GM23338 (cell line): ENCODE measurements at regions not wholly inside any gene's neighbourhood (a gene's known extent, or its start where the extent isn't known, plus 50 kb on each side); places are given as distances from the start of the nearest gene placed in this dataset.

Source experiments
- ATAC-seq: fragments of 200-7000 bp; cut with Tn5 transposase; 3 replicates; pipeline ENCODE4 v1.9.1; 2020
- DNase-seq: peaks from one replicate; pipeline ENCODE4 v3.0.0-alpha.2; 2015; ENCODE audit warnings: low spot score
- H2AFZ ChIP-seq: fragments of 200-600 bp; sonication (generic); 2 replicates; pipeline ENCODE4 v1.8.0; 2016; ENCODE audit warnings: antibody characterized with exemption, mild to moderate bottlenecking, moderate library complexity
- H3F3A ChIP-seq: fragments of 200-600 bp; sonication (generic); replicated peaks from 2 replicates; pipeline ENCODE4 v1.8.0; 2017; ENCODE audit warnings: antibody characterized with exemption, mixed run types, low read depth
- H3K27ac ChIP-seq: fragments of 200-600 bp; sonication (generic); 2 replicates; pipeline ENCODE4 v1.6.1; 2016; ENCODE audit warnings: low read depth
- H3K27me3 ChIP-seq: fragments of 200-600 bp; sonication (generic); 2 replicates; pipeline ENCODE4 v1.8.0; 2016; ENCODE audit warnings: mild to moderate bottlenecking, mixed run types, moderate library complexity; ENCODE audit not compliant: insufficient read depth
- H3K36me3 ChIP-seq: fragments of 200-600 bp; sonication (generic); 2 replicates; pipeline ENCODE4 v1.8.0; 2016; ENCODE audit warnings: mild to moderate bottlenecking; ENCODE audit not compliant: insufficient read depth
- H3K4me1 ChIP-seq: fragments of 200-600 bp; sonication (generic); 2 replicates; pipeline ENCODE4 v1.8.0; 2016; ENCODE audit warnings: mild to moderate bottlenecking, moderate library complexity; ENCODE audit not compliant: insufficient read depth
- H3K4me2 ChIP-seq: fragments of 200-600 bp; sonication (generic); 2 replicates; pipeline ENCODE4 v1.7.1; 2017; ENCODE audit warnings: mixed run types
- H3K4me3 ChIP-seq: fragments of 200-600 bp; sonication (generic); 2 replicates; pipeline ENCODE4 v1.6.1; 2016; ENCODE audit warnings: mixed run types
- H3K79me2 ChIP-seq: fragments of 200-600 bp; sonication (generic); replicated peaks from 2 replicates; pipeline ENCODE4 v1.8.0; 2017; ENCODE audit warnings: mild to moderate bottlenecking; ENCODE audit not compliant: insufficient read depth
- H3K9me2 ChIP-seq: fragments of 200-600 bp; sonication (generic); 2 replicates; pipeline ENCODE4 v1.8.0; 2017; ENCODE audit not compliant: insufficient read depth
- H4K20me1 ChIP-seq: fragments of 200-600 bp; sonication (generic); replicated peaks from 2 replicates; pipeline ENCODE4 v1.8.0; 2017; ENCODE audit warnings: mild to moderate bottlenecking; ENCODE audit not compliant: insufficient read depth
- H3K27ac Mint-ChIP-seq: 2 replicates; pipeline ENCODE4 v1.8.0; 2020; ENCODE audit warnings: inconsistent platforms, mild to moderate bottlenecking, moderate library complexity, mixed read lengths
- H3K27me3 Mint-ChIP-seq: 3 replicates; pipeline ENCODE4 v1.8.0; 2022; ENCODE audit warnings: low read depth, mild to moderate bottlenecking, moderate library complexity, mixed read lengths, inconsistent platforms; ENCODE audit not compliant: insufficient read depth, poor library complexity
- H3K36me3 Mint-ChIP-seq: 3 replicates; pipeline ENCODE4 v1.8.0; 2021; ENCODE audit warnings: low read depth, mild to moderate bottlenecking, inconsistent platforms, moderate library complexity, mixed read lengths
- H3K4me1 Mint-ChIP-seq: 3 replicates; pipeline ENCODE4 v1.8.0; 2020; ENCODE audit warnings: mild to moderate bottlenecking, inconsistent platforms, mixed read lengths
- H3K4me3 Mint-ChIP-seq: 3 replicates; pipeline ENCODE4 v1.8.0; 2021; ENCODE audit warnings: moderate library complexity, mild to moderate bottlenecking, inconsistent platforms, mixed read lengths
- H3K9me3 Mint-ChIP-seq: 3 replicates; pipeline ENCODE4 v1.8.0; 2020; ENCODE audit warnings: moderate library complexity, mild to moderate bottlenecking, inconsistent platforms, mixed read lengths
- EZH2 ChIP-seq: fragments of 200-600 bp; sonication (generic); IDR thresholded peaks from one replicate; pipeline ENCODE4 v1.8.0; 2017; ENCODE audit warnings: antibody characterized with exemption, mild to moderate bottlenecking, low read depth; ENCODE audit not compliant: unreplicated experiment
- JUNB ChIP-seq: IDR thresholded peaks from one replicate; pipeline ENCODE4 v1.6.1; 2016; ENCODE audit warnings: antibody characterized with exemption; ENCODE audit not compliant: unreplicated experiment
- POLR2AphosphoS5 ChIP-seq: IDR thresholded peaks from 2 replicates; pipeline ENCODE4 v1.6.1; 2016; ENCODE audit warnings: antibody characterized with exemption, low read depth
- REST ChIP-seq: IDR thresholded peaks from one replicate; pipeline ENCODE4 v1.6.1; 2018; ENCODE audit warnings: antibody characterized with exemption; ENCODE audit not compliant: unreplicated experiment
- ZNF114 ChIP-seq: fragments of 250-450 bp; sonication (Bioruptor Pico); IDR thresholded peaks from 2 replicates; pipeline ENCODE4 v1.5.0; 2020; ENCODE audit warnings: mild to moderate bottlenecking, moderate library complexity
- ZNF462 ChIP-seq: fragments of 250-450 bp; sonication (Bioruptor Pico); IDR thresholded peaks from 2 replicates; pipeline ENCODE4 v1.5.0; 2020; ENCODE audit warnings: mild to moderate bottlenecking, moderate library complexity
- TF ChIP-seq, protein P1 (sequence below): IDR thresholded peaks from 2 replicates; pipeline ENCODE4 v1.6.1; 2016; ENCODE audit warnings: antibody characterized with exemption

DNA sequence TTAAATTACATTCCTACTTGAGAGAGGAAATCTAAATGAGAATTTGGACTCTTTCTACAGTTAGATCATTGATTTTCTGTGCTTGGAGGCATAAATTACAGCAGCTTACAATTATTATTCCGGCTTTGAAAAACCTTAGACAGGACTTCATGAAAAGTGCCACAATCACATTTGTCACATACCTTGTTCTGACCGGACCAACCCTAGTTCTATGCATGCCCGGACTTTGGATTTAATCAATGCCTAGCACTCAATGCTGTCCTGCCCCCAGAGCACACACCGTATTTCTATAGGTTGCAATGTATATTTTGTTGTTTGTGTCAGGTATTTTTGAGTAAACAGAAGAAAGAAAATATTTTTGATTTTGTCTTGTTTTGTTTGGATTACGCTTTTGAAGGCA is 424.7 kb upstream of the PDZRN3 start (continued):
- TF ChIP-seq, protein P1, sequence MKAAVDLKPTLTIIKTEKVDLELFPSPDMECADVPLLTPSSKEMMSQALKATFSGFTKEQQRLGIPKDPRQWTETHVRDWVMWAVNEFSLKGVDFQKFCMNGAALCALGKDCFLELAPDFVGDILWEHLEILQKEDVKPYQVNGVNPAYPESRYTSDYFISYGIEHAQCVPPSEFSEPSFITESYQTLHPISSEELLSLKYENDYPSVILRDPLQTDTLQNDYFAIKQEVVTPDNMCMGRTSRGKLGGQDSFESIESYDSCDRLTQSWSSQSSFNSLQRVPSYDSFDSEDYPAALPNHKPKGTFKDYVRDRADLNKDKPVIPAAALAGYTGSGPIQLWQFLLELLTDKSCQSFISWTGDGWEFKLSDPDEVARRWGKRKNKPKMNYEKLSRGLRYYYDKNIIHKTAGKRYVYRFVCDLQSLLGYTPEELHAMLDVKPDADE = no peak
- no peak for TF ChIP-seq POLR2AphosphoS5
- no peak for TF ChIP-seq ZNF114 (CRISPR knock-in tag)
- TF ChIP-seq EZH2 = no peak
- no peak for TF ChIP-seq JUNB
- TF ChIP-seq ZNF462 (CRISPR knock-in tag) = no peak

GRCh38 chr3:74048699-74049098 is 424.0 kb upstream of the PDZRN3 start:
- Histone ChIP-seq H3K4me2 (no peak overlapping the region), H2AFZ (peak overlapping the region; percentile 81; the same call in 1 of the 2 replicates), H3K36me3 (no peaks in the 10 kb centered on the region), H3K27ac (no peak overlapping the region), H3K27me3 (no peaks in the 10 kb centered on the region), H3K4me3 (no peak overlapping the region), H3K9me2 (no peaks in the 10 kb centered on the region), H3K4me1 (no peaks in the 10 kb centered on the region), H4K20me1 (no peaks in the 10 kb centered on the region), H3F3A (no peaks in the 10 kb centered on the region), H3K79me2 (no peaks in the 10 kb centered on the region)
- H3K9me3 Mint-ChIP-seq = no peaks in the 10 kb centered on the region
- no peak overlapping the region for H3K27ac Mint-ChIP-seq
- no peaks in the 10 kb centered on the region for H3K27me3 Mint-ChIP-seq
- no peaks in the 10 kb centered on the region for H3K36me3 Mint-ChIP-seq
- ATAC-seq (no peak), DNase-seq (no peak)
- no peaks in the 10 kb centered on the region for H3K4me1 Mint-ChIP-seq
- H3K4me3 Mint-ChIP-seq = no peak overlapping the region
- no peak for TF ChIP-seq REST
- TF ChIP-seq POLR2AphosphoS5 = no peak
- TF ChIP-seq ZNF114 (CRISPR knock-in tag) = no peak
- TF ChIP-seq EZH2 = no peak
